HG03354 (cell line): ENCODE measurements at regions not wholly inside any gene's neighbourhood (a gene's known extent, or its start where the extent isn't known, plus 50 kb on each side); places are given as distances from the start of the nearest gene placed in this dataset.

Source experiments
- ATAC-seq: cut with Tn5 transposase; IDR thresholded peaks from one replicate; pipeline ENCODE4 v1.9.1; 2021; ENCODE audit warnings: mild to moderate bottlenecking; ENCODE audit not compliant: unreplicated experiment, poor library complexity, severe bottlenecking

DNA sequence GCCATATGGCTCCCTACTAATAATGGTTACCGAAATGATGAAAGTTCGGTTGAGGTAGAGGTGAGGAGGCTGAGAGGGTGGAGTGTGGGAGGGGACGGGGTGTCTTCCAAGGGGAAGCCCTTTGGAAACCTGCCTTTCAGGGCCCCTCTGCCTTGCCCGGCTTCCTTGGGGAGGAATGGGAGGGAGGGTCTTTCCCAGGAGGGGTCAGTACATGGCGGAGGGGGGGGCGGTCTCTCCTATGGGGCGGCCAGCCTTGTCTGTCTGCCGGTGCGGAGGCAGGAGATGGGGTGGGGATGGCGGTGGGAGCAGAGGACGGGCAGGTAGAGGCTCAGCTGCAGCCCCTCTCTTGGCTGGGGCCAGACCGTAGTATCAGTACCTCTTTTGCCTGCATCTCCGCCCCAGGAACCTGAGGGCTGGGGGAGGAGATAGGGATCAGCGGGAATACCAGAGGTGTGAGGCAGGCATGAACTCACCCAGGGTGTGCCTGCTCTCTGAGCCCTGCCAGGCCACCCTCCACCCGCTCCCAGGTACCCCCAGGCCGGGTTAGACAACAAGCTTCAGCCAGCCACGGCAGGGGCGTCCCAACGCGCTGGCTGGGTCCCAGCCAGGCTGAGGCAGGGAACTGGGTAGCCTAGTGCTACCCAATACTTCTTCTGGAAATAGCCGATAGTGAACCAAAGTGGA is 79.4 kb upstream of the POU3F1 start:
- ATAC-seq = no peak

- no peak for ATAC-seq
Measured at GRCh38 chr1:38125016-38125415, 78.4 kb upstream of the POU3F1 start.

DNA sequence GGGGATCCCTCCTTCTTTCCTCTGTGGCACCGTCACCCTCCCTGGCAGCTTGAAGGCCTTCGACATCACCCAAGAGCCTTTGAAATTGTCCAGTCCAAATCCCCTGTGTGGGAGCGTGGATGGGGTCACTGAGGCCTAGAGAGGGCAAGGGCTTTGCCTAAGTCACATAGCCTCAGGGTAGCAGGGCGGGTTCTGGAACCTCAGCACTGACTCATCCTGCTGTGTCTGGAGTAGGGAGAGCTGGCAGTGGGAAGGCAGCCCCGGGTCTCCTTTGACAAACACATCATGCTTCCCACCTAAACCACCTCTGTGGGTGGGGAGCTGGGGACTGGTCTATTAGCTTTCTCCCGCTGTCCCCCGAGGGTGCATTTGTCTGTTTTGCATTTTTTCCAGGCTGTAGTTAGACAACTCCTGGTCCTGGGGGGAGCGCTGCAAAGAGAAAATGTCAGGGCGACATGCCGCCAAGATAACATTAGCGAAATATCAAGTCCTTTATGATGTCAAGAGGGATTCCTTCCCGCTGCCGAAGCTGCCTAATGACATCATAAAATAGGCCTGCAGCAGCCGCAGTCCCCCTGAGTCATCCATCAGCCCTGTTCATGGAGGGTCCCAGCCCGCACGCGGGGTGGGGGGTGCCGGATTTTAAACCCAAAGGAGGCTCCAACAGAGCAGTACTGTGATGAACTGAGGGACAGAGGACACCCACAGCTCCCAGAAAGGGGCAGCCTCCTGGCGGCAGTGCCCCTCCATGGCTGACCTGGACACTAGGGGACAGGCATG is 77.0 kb upstream of the POU3F1 start:
- ATAC-seq = no peak

GRCh38 chr1:38121231-38121680 is 74.7 kb upstream of the POU3F1 start:
- ATAC-seq = no peak

DNA sequence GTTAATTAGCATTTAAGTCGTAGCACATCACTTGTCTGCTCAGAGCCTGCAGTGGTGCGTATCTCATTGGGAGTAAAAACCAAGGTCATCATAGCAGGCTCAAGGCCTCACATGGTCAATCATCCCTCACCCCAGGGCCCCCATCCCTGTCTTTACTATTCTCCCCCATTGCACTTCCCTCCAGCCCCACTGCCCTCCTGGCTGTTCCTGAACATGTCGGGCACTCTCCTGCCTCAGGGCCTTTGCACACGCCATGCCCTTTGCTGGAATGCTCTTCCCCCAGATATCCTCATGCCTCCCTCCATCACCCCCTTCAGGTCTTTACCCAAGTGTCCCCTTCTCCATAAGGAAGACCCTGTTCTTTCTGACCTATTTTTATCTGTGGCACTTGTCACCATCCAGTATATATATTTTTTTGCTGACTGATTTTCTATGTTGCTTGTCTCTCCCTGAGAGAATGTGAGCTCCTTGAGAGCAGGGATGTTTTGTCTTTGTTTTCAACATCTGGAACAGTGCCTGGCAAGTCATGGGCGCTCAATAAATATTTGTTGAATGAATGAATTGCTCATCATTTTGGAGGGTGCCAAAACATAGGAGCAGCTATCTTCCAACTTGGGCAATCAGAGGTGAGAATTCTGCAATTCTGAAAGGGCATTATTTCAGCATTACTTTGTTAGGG is 74.1 kb upstream of the POU3F1 start:
- ATAC-seq = no peak

DNA sequence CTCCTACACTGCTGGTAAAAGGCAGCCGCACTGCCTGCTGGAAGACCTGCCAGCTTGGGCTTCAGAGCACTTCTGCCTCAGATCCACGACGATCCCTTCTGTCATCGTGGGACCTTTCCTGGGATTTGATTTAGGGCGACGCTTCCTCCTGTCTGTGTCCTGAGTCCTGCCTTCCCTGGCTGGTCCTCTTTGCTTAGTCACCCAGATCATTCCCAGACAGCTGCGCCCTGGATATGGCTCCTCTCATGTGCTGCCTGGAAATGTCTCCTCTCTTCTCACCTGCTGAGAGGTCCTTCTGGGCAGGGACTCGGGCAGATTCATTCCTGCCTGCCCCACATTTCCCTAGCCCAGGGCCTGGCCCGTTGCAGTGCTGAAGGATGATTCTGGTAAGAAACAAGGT is 72.4 kb upstream of the POU3F1 start:
- ATAC-seq = no peak

DNA sequence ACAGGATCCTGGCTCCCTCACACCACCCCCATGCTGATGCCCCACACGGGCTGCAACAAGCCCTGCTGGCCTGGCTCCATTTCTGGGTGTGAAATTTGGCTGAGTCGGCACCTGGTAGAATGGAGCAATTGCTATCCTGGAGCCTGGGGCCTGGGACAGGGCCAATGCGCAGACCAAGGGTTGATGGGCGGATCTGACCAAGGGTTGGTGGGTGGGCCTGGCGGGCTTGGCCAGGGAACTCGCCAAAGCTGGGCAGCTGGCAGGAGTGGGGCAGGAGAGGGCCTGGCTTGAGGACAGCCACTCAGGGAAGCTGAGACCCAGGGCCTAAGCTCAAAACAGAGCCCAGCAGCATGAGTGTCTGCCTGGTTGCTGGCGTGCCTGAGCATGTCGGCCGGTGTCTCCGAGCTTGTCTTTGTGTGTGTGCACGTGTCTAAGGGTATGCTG is 70.9 kb upstream of the POU3F1 start:
- ATAC-seq = no peak

DNA sequence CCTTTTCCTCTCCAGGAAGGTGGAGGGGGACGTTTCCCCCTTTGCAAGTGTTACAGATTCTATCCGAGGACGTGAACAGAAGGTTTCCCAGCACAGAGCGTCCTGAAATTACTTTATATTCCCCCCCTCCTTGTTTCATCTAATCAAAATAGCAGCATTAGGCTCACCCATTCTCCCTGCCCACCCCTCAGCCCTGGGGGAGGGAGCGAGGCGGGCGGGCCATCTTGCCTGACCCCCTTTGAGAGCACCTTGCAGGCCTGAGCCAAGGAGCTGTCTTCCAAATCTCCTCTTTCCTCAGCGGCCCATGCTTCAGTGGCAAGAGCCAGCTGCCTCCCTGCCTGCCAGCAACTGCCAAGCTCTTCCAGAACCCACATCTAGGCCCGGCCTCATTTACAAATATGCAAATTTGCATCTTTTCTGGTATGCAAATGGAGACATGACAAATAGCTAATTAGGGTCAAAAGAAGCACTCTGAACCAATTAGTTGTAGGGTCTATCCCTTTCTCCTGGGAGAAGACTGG is 69.1 kb upstream of the POU3F1 start:
- no peak for ATAC-seq

DNA sequence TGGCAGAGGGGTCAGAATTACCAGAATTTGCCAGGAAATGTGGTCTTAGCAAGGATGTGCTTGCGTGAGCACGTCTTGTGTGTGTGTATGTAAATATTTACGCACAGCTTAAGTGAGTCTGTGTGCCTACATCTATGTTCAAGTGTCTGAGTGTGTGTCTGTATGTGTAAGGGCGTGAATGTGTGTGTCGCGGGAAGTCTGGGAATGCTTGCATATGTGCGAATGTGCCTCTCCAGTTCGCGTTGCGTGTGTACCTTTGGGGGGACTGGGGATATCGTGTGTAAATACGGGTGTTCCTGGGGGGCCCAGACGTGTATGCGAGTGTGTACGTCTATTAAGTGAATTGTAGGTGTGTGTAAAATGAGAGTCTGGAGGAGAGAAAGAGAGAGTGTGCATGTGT is 68.6 kb upstream of the POU3F1 start:
- ATAC-seq = no peak

DNA sequence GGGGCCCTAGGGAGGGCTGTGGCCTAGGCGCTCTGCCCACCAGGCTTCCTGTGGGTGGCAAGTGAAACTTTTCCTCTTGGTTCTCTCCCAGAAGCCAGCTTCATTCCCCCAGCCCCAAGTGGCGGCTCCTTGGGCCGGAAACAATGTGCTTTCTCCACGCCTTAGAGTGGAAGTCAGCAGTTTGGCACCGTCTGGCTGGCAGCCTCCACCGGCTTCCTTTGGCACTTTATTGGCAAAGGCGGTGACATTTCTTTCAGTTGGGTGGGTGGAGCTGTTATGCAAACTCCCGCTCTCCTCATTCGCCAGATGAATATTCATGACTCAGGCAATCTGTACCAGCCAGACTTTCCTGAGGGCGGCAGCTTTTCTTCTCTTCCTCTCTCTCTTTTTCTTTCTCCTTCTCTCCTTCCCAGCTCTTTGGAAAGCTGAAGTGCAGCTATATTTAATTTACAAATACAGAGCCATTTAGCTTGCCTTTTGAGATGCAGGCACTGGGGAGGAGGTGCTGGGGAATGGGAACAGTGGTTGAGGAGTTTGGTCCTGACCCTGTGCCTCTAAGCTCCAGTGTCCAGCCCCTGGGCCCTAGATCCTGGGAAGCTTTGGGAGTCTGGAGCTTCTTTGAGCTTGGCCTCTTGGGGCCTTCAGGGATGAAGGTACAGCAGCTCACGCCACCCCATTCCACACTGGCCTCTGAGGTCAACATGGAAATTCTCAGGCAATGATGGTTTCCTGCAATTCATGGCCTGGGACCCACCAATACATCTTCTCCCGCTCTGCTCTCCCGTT is 67.8 kb upstream of the POU3F1 start:
- ATAC-seq = no peak

- ATAC-seq = no peak
Measured at GRCh38 chr1:38113159-38113666, 66.6 kb upstream of the POU3F1 start.

GRCh38 chr1:38111589-38111988 is 65.0 kb upstream of the POU3F1 start:
- no peak for ATAC-seq

GRCh38 chr1:38105267-38105666 is 58.7 kb upstream of the POU3F1 start:
- ATAC-seq = no peak

- ATAC-seq = no peak
Measured at GRCh38 chr1:38102636-38103035, 56.0 kb upstream of the POU3F1 start.

GRCh38 chr1:38101037-38101785 is 54.6 kb upstream of the POU3F1 start:
- no peak for ATAC-seq

GRCh38 chr1:38098101-38098847 is 51.7 kb upstream of the POU3F1 start:
- no peak for ATAC-seq

- no peak for ATAC-seq
Measured at GRCh38 chr1:38097284-38097898, 50.8 kb upstream of the POU3F1 start.
